GM18507 (cell line): ENCODE measurements at regions not wholly inside any gene's neighbourhood (a gene's known extent, or its start where the extent isn't known, plus 50 kb on each side); places are given as distances from the start of the nearest gene placed in this dataset.

ENCODE experiments used
- DNase-seq: peaks from one replicate; pipeline ENCODE4 v3.0.0; 2011; ENCODE audit warnings: low read depth; ENCODE audit not compliant: insufficient read length; ENCODE audit errors: extremely low spot score
- FAIRE-seq: peaks from 2 replicates; lab custom pipeline; 2011; peaks lifted over from hg19 to GRCh38; lab: Jason Lieb, UNC

DNA sequence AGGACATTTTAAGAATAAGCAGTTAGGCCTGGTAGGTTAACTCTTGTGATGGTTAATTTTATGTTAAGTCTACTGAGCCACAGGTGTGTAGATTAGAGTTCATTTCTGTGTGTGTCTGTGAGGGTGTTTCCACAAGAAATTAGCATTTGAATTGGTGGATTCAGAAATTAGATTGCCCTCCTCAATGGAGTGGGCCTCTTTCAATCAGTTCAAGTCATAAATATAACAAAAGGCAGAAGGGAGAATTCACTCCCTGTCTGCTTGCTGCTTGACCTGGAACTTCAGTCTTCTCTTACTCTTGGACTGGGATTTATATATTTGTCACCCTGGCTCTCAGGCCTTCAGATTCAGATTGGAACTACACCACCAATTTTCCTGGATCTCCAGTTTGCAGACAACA lies 55.3 kb upstream of the POM121L12 start:
- no peak for DNase-seq
- no peak for FAIRE-seq

DNA sequence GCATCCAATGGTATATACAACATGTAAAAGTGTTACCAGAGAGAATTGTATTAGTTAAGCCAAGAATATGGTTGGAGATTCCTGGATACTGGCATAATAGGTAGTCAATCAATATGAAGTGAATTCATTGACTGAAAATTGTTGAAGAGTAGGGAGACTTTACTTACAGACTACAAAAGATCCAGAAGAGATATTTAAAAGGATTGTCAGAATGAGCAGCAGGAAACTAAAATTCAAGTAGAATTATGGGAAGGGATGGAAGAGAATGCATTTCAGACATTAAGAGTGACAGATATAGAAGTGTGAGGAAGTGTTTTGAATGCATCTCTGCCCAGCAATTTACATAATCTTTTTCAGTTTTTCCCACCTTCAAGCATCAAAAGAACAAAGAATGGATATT lies 62.3 kb upstream of the POM121L12 start:
- no peak for FAIRE-seq

DNA sequence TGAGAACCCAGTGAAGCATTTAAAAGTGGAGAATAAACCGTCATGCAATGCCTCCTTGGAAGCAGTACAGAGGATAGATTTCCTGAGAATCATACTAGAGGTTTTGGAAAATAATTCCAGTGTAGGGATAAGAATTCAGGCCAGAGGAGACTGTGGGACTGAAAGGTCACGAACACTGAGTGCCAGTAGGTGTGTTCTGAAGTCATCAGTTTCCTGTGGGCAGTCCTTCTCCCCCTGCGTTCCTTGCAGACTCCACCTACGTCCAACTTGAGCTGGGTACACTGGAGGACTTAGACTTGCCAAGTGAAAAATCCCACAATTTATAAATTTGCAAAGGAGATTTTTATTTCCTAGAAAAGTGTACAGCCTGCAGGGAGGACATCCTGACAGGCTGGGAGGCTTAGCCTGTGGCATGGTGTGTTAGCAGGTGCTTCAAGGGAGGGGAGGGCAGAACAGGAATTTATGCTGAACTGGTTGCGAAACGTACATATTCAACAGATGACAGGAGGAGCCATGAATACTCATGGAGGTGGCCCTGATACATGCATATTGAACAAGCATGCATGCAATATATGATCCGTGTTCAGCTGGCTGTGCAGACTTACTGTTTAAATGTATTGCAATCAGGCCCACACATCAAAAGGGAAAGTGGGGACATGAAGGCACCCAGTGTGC lies 72.9 kb upstream of the POM121L12 start:
- no peak for DNase-seq
- no peak for FAIRE-seq

More for the DNA sequence above, 62.3 kb upstream of the POM121L12 start:
- DNase-seq = no peak

DNA sequence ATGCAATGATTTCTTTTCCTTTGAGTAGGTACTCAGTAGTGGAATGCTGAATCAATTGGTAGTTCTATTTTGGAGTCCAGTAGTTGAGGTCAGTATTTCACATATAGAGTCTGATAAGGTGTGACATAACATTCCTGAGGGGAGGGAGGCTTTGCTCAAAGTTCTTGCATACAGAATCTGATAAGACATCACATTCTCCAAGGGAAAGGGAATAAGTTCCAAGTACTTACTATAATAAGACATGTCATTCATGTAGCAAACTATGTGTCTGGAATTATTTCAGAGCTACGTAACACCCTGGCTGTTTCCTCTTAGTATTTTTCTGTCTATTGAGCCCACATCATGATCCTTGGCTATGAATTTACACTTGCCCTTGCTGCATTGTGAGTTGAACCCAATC lies 74.3 kb upstream of the POM121L12 start:
- no peak for FAIRE-seq

DNA sequence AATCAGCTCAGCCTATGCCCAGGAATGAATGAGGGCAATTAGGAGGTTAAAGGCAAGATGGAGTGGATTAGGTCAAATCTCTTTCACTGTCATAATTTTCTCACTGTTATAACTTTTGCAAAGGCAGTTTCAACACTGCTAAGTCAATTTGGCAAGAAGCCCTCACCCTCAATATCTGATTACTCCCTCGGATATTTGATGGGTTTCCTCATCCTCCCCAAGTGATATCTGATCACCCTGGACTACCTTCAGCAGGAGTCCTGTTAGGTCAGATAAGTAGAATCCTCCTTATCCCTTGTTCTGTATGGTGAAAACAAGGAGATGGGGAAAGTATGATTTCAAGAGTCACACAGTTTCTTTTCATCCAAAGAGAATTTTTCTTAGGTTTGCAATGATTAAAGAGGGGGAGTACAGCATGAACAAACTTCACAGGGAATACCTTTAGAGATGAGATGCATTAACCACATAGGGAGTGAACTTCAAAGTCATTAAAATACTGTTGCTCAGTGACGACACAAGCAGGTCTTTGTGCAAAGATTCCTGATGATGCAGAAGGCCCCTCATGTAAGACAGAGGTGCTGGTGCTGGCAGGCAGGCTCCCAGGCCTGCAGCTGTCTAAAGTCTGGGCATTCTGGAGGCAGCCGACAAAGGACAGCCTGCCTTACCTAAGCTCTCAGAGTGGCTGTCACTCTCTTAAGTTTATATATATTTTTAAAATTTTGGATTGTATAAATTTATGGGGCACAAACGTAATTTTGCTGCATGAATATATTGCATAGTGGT lies 75.4 kb upstream of the POM121L12 start:
- DNase-seq = no peak
- FAIRE-seq = no peak

More for the DNA sequence above, 74.3 kb upstream of the POM121L12 start:
- no peak for DNase-seq

DNA sequence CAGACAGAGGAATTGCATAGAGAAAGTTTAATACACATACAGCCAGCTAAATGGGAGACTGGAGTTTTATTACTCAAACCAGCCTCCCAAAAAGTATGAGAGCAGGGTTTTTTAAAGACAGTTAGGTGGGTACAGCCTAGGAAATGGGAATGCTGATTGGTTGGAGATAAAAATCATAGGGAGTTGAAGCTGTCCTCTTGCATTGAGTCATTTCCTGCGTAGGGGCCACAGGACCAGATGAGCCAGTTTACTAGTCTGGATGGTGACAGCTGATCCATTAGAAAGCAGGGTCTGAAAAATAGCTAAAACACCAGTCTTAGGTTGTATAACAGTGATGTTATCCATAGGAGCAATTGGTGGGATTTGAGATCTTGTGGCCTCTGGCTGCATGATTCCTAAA lies 76.1 kb upstream of the POM121L12 start:
- FAIRE-seq (no peak), DNase-seq (no peak)

DNA sequence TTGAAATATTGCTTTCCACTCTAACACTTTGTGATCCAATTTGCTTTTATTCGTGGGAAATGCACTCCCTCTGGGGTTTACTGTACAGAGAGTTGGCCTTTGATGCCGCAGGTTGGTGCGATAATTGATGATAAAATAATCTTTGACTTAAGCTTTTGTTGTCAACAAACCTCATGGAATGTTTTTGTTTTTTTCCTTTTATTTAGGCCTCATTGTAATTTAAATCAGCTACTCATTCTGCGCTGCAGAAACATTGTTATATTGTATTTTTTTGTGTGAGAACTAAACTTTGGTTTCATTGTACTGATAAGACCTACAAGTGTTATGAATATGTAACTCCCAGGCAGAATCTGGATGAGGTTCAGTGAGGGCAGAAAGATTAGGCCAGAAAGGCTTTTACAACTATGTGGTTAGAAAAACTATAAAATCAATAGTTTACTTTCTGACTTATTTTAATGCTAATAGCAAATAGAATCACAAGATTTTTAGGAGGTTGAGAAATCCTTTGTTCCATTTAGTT lies 76.8 kb upstream of the POM121L12 start:
- DNase-seq (no peak), FAIRE-seq (no peak)

DNA sequence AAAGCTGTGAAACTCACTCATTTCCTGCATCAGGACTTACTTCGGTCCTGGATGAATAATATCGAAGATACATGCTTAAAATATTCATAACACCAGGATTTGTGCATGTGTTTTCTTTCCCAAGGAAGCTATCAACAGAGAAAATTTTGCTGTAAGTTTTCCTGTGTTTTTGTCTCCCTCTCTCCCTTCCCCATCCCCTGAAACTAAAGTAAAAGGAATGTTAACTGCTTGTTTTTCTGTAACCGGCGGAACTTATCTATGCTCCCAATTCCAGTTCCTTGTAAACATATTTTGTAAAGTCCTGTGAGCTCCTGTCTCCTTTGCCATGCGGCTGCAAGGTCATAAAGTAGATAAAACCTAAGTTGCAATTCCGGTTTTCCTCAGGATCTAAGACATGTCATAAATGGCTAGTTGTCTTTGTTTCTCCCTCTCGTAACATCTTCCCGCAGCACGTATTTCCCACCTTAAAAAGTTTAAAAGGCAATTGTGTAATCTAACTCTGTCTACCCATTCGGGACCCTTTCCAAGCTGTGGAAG lies 79.0 kb upstream of the POM121L12 start:
- FAIRE-seq (no peak), DNase-seq (no peak)

DNA sequence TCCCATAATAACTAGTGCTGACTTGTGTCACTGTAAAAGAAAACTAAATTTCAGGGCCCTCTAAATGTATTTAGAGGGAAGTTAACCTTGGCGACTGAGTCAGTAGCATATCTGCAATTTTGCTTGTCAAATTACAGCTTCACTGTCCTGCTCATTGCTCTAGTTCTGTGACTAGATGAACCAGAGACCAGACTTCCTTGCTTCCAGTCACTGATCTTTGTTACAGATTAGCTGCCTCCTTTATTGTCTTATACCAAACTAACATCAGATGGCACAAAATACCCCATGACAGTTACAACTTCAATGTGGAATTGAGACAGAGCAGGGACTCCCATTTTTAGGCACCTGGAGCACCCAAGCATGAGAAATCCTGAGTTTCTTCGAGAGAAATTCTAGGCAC lies 79.9 kb upstream of the POM121L12 start:
- DNase-seq = no peak
- no peak for FAIRE-seq

DNA sequence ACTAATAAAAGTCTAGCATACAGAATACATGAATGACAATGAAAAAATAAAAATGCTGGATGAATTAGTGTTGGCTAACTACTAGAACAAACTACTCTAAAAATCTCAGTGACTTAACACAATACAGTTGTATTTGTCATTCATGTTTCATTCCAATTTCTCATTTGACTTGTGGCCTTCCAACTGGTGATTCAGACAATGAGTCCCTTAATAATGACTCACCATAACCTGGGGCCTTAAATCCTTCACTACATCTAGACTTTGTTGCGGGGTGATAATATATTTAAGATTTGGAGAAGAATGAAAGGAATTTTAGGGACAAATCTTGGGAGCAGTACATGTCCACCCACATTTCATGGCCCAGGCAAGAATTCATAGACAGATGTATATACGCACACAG lies 90.5 kb upstream of the POM121L12 start:
- no peak for DNase-seq
- no peak for FAIRE-seq

DNA sequence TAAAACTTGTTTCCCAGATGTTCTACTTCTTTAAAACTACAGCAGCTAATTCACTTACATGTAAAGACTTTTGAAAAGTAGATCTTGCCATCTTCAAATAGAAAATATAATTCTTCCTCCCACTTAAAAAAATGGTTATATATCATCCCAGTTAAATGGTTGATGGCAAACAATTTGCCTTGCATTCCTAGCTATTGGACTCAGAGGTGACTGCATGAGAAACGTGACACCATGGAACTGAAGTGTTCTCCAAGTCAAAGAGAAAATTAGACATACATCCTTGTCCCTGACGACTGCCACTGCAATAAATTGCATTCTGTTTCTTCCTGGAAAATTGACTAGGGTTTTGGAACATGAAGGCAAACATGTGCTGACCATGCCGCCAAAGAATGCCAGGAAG lies 95.0 kb upstream of the POM121L12 start:
- DNase-seq (no peak), FAIRE-seq (no peak)

DNA sequence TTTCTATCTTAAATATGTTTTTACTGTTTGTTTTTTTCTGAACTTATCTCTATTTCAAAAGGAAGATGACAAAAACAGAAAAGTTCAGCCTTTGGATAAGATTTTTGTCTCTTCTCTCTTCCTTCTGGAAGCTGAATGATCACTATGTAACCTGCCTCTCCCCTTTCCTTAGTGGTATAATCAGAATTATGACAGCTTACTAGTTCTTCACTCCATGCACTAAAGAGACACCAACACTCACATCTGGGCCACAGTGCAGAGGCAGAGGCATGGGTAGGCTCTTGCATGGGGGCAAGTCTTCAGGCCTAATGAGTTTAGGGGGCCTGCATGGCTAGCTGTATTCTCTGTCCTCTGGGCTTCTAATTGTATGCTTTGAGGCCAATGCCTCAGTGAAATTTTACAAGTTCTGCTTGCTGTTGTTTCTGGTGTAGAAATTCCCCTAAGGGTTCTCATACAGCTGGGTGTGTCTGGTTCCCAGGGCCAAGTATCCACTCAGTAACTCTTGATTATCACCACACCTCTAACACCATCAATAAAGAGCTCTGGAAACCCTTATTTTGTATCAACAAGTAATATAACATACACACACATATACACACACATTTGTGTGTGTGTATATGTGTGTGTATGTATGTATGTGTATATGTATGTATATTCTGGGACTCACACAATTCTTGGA lies 96.8 kb upstream of the POM121L12 start:
- FAIRE-seq (no peak), DNase-seq (no peak)

DNA sequence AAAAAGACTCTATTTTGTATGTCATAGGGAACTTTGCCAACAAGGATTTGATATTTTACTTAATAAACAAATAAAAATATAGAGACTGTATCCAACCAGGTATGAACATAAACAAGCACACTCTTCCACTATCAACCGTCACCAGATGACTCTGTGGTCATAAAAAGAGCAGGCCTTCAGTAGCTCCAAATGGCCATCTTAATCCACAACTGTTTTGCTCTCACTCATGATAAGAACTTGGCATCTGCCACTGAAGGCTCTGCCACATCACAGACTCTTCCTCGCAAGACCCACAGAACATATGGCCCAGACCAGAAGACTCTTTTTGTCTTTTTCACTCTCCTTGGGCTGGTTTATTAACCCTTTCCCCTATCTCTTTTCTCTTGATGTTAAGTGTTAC lies 98.7 kb upstream of the POM121L12 start:
- FAIRE-seq (no peak), DNase-seq (no peak)

DNA sequence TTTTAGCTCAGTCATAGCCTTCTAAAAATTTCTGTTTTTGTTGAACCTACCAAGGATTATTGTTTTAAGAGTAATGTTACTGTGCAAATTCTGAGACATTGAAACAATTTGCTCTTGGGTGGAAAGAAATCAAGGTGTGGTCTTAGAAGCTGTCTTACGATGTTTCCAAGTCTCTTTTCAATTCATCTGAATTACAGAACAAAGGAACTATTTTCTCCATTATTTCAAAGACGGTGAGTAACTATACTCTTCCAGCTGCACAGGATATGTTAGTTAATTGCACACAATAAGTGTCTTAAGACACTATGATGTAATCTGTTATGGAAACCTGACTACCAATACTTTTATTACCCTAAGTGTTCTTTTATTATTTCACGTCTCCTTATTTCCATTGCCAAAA lies 106.8 kb upstream of the POM121L12 start:
- FAIRE-seq (no peak), DNase-seq (no peak)

DNA sequence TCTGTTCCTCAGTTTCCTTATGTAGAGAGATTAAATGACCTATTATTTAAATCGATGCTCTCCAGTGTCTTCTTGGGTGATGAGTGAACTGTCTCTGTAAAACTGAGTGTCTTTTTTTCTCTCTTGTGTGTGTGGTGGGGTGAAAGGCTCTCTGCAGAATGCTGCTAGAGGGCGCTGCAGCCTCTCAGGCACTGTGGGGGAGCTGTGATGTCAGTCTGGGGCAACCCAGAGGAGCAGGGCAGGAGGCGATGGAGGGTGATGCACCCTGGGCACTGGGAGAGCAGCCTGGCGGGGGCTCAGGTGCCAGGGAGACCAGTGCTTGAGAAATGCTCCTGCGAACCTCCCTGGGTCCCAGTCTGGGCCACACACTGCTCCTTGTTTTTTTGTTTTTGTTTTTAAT lies 110.1 kb upstream of the POM121L12 start:
- FAIRE-seq = no peak
- no peak for DNase-seq

DNA sequence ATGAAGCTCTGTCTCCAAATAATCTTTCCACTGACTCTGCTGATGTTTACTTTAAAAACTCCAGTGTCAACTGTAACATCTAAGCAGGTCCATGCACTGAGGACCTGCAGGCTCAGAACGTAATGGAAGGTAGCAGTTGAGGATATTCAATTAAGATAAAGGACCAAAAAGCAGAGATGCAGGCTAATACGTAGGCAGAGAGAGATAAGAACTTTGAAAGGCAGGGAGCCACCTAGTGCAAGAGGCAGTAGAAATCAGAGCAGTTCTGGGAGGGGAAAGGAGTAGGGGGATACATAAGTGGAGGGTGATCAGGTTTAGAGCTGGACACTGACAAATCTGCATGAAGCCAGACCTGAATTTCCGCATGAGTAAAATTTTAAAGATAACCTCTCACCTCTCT lies 114.5 kb upstream of the POM121L12 start:
- no peak for FAIRE-seq

DNA sequence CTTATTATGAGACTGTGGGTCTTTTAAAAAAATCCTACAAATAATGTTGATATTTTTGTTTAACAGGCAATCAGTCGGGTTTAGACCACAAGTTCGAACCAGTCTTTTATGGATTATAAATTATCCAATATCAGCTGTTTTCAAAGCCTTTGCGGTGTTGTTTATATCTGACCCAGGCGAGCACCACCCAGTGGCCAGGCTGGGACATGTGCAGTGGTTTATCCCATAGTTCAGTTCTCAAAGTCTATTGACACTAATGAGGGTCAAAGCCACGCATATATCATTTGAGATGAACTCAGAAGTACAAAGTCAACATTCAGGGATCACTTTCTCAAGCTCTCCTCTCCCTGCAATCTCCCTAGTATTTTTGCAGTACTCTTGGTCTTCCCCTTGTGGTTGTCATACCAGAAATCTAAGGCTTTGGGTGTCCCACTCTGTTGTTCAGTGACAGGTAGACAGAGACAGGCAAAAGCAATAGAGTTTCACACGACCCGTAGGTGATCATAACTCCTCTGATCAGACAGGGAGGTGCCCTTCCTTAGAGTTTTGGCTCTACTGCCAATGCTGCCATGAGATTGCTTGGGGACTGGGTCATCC lies 117.4 kb upstream of the POM121L12 start:
- DNase-seq (no peak), FAIRE-seq (no peak)

More for the DNA sequence above, 114.5 kb upstream of the POM121L12 start:
- DNase-seq = no peak

DNA sequence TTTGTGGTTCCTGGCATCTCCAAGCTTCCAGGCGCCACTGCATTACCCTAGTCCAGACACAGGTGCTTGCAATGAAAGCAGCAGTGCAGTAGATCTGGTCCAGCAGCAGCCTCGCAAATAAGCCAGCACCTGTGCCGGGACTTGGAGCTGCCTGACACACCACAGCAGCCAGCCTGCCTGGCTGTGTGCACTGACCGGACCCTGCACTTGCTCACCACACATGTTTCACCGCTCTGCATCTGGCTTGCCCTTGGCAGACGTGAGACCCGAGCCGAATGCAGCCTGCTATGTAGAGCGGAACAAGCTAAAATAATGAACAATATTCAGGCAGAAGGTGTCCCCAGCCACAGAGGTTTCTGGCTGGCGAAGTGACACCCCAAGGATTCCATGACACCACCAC lies 123.6 kb upstream of the POM121L12 start:
- DNase-seq = no peak
- no peak for FAIRE-seq

DNA sequence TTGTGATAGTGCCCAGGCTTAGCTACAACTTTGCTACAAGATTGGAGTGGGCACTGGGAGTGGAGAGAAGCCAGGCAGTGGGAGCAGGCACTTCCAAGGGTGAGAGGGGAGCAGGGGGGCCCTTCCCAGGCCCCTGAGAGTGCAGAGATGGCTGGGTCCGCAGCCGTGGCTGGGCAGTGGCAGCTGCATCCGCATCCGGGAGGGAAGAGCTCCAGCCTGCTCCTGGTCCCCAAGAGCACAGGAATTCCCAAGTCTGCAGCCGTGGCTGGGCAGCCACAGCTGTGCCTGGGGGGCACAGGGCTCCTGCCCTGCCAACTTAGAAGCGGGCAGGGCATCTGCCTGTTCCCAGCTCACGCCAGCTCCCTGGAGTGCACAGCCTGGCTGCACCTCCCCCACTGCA lies 124.1 kb upstream of the POM121L12 start:
- no peak for DNase-seq
- no peak for FAIRE-seq

DNA sequence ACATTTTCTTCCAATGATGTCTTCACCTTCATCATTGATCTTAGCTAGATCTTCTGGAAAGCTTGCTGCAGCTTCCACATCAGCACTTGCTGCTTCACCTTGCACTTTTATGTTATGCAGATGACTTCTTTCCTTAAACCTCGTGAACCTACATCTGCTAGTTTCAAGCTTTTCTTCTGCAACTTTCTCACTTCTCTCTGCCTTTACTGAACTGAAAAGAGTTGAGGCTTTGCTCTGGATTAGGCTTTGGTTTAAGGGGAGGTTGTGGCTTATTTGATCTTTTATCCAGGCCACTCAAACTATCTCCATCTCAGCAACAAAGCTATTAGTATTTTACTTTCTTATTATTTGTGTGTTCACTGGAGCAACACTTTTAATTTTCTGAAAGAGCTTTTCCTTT lies 125.5 kb upstream of the POM121L12 start:
- FAIRE-seq (no peak), DNase-seq (no peak)
